IMR-90 (cell line): ENCODE measurements at regions not wholly inside any gene's neighbourhood (a gene's known extent, or its start where the extent isn't known, plus 50 kb on each side); places are given as distances from the start of the nearest gene placed in this dataset.

ENCODE experiments used
- ATAC-seq: fragments of 200-7000 bp; cut with Tn5 transposase; 2 replicates; pipeline ENCODE4 v1.9.1; 2020; ENCODE audit warnings: low read depth, mild to moderate bottlenecking, moderate library complexity
- BruUV-seq: library from RNA; stranded (reverse); fragments of 400-500 nt; replicated peaks from 2 replicates; lab custom pipeline; 2021; lab: Mats Ljungman, UMichigan
- CTCF ChIA-PET: fragments of 300-600 bp; formaldehyde crosslinking; extraction: SDS; loops from one replicate; lab custom pipeline; 2021; ENCODE audit warnings: antibody characterized with exemption; lab: Yijun Ruan, JAX
- POLR2A ChIA-PET: fragments of 300-600 bp; sonication (Branson Sonifier 250); formaldehyde crosslinking; loops from one replicate; lab custom pipeline; 2022; ENCODE audit warnings: antibody characterized with exemption; ENCODE audit not compliant: unreplicated experiment; lab: Charles Lee
- DNase-seq: peaks from one replicate; pipeline ENCODE4 v3.0.0; 2013
- H2AFZ ChIP-seq: replicated peaks from 2 replicates; pipeline ENCODE3; 2013; ENCODE audit warnings: low read length, mild to moderate bottlenecking; ENCODE audit not compliant: poor library complexity
- H2AK5ac ChIP-seq: 2 replicates; pipeline ENCODE4 v1.6.1; 2013; ENCODE audit warnings: low read depth, low read length, inconsistent platforms
- H2AK9ac ChIP-seq: replicated peaks from 2 replicates; pipeline ENCODE3; 2013; ENCODE audit warnings: mild to moderate bottlenecking, low read depth, low read length, moderate library complexity; ENCODE audit not compliant: poor library complexity
- H2BK120ac ChIP-seq: 2 replicates; pipeline ENCODE4 v1.6.1; 2013; ENCODE audit warnings: low read depth, low read length, inconsistent platforms
- H2BK15ac ChIP-seq: 3 replicates; pipeline ENCODE4 v1.6.1; 2013; ENCODE audit warnings: low read depth, low read length, inconsistent platforms
- H2BK20ac ChIP-seq: 2 replicates; pipeline ENCODE4 v1.6.1; 2013; ENCODE audit warnings: low read depth, mild to moderate bottlenecking, inconsistent platforms, low read length, moderate library complexity
- H2BK5ac ChIP-seq: 2 replicates; pipeline ENCODE4 v1.6.1; 2013; ENCODE audit warnings: mild to moderate bottlenecking, low read depth, low read length, inconsistent platforms; ENCODE audit not compliant: poor library complexity, severe bottlenecking
- H3K14ac ChIP-seq: replicated peaks from 2 replicates; pipeline ENCODE4 v1.6.1; 2013; ENCODE audit warnings: low read depth, low read length, inconsistent platforms
- H3K18ac ChIP-seq: 2 replicates; pipeline ENCODE4 v1.6.1; 2013; ENCODE audit warnings: low read depth, low read length, control low read depth
- H3K23ac ChIP-seq: 2 replicates; pipeline ENCODE4 v1.6.1; 2013; ENCODE audit warnings: low read depth, low read length, inconsistent platforms
- H3K27ac ChIP-seq: 2 replicates; pipeline ENCODE4 v1.5.1; 2013; ENCODE audit warnings: mild to moderate bottlenecking, control low read depth, low read length; ENCODE audit not compliant: insufficient read depth
- H3K27me3 ChIP-seq: 2 replicates; pipeline ENCODE4 v1.6.1; 2013; ENCODE audit warnings: low read length; ENCODE audit not compliant: control insufficient read depth, insufficient read depth
- H3K36me3 ChIP-seq: 2 replicates; pipeline ENCODE4 v1.6.1; 2013; ENCODE audit warnings: low read length, mixed read lengths; ENCODE audit not compliant: control insufficient read depth, insufficient read depth
- H3K4ac ChIP-seq: 2 replicates; pipeline ENCODE4 v1.6.1; 2013; ENCODE audit warnings: low read depth, low read length, inconsistent platforms
- H3K4me1 ChIP-seq: 2 replicates; pipeline ENCODE4 v1.6.1; 2013; ENCODE audit warnings: low read length, mixed read lengths; ENCODE audit not compliant: control insufficient read depth, insufficient read depth
- H3K4me2 ChIP-seq: 2 replicates; pipeline ENCODE4 v1.6.1; 2013; ENCODE audit warnings: low read depth, mild to moderate bottlenecking, control low read depth, low read length, moderate library complexity
- H3K4me3 ChIP-seq: 2 replicates; pipeline ENCODE4 v1.5.1; 2013; ENCODE audit warnings: low read depth, mild to moderate bottlenecking, control low read depth, low read length, moderate library complexity; ENCODE audit not compliant: insufficient read depth
- H3K56ac ChIP-seq: 2 replicates; pipeline ENCODE4 v1.6.1; 2013; ENCODE audit warnings: low read length, inconsistent platforms; ENCODE audit not compliant: insufficient read depth; ENCODE audit errors: extremely low read depth
- H3K79me1 ChIP-seq, 2 experiments: 2 replicates each; pipeline ENCODE4 v1.6.1; 2013; ENCODE audit warnings: low read length in 2 of 2, inconsistent platforms in 1 of 2, low read depth in 1 of 2
- H3K9ac ChIP-seq: 2 replicates; pipeline ENCODE4 v1.6.1; 2013; ENCODE audit warnings: low read depth, low read length, control low read depth
- H3K9me1 ChIP-seq: 2 replicates; pipeline ENCODE4 v1.6.1; 2013; ENCODE audit warnings: low read length, inconsistent platforms; ENCODE audit not compliant: insufficient read depth
- H3K9me3 ChIP-seq: 2 replicates; pipeline ENCODE4 v1.6.1; 2013; ENCODE audit warnings: low read length; ENCODE audit not compliant: control insufficient read depth, insufficient read depth
- H4K20me1 ChIP-seq: 2 replicates; pipeline ENCODE4 v1.6.1; 2013; ENCODE audit warnings: low read length, inconsistent platforms; ENCODE audit not compliant: insufficient read depth
- H4K5ac ChIP-seq: 2 replicates; pipeline ENCODE4 v1.6.1; 2013; ENCODE audit warnings: mild to moderate bottlenecking, low read depth, low read length, control low read depth
- H4K8ac ChIP-seq, 2 experiments: 2 replicates each; pipeline ENCODE4 v1.6.1; 2013; ENCODE audit warnings: low read depth in 2 of 2, low read length in 2 of 2, control low read depth in 1 of 2, inconsistent platforms in 1 of 2
- H4K91ac ChIP-seq: 2 replicates; pipeline ENCODE4 v1.6.1; 2013; ENCODE audit warnings: low read depth, low read length, inconsistent platforms; ENCODE audit not compliant: insufficient read depth
- BHLHE40 ChIP-seq: fragments of 150-350 bp; IDR thresholded peaks from 2 replicates; pipeline ENCODE4 v1.6.1; 2016; ENCODE audit warnings: mild to moderate bottlenecking, low read depth, low read length
- CEBPB ChIP-seq: IDR thresholded peaks from 2 replicates; pipeline ENCODE4 v1.6.1; 2012; ENCODE audit warnings: low read depth, low read length, improper control_type of control experiment
- CHD1 ChIP-seq: IDR thresholded peaks from 2 replicates; pipeline ENCODE4 v1.6.1; 2012; ENCODE audit warnings: low read depth, low read length, improper control_type of control experiment
- FOS ChIP-seq: fragments of 150-350 bp; IDR thresholded peaks from 2 replicates; pipeline ENCODE4 v1.6.1; 2016; ENCODE audit warnings: low read depth, low read length
- MAFK ChIP-seq: IDR thresholded peaks from 2 replicates; pipeline ENCODE4 v1.6.1; 2012; ENCODE audit warnings: low read depth, low read length, improper control_type of control experiment
- MAZ ChIP-seq: IDR thresholded peaks from 2 replicates; pipeline ENCODE4 v1.6.1; 2012; ENCODE audit warnings: low read depth, mild to moderate bottlenecking, low read length, improper control_type of control experiment, moderate library complexity, borderline replicate concordance
- MXI1 ChIP-seq: IDR thresholded peaks from 2 replicates; pipeline ENCODE4 v1.6.1; 2012; ENCODE audit warnings: low read depth, mild to moderate bottlenecking, low read length, moderate library complexity, borderline replicate concordance
- NFE2L2 ChIP-seq: fragments of 150-350 bp; IDR thresholded peaks from 2 replicates; pipeline ENCODE4 v1.6.1; 2016; ENCODE audit warnings: low read depth, mild to moderate bottlenecking, low read length
- POLR2A ChIP-seq: IDR thresholded peaks from 2 replicates; pipeline ENCODE4 v1.6.1; 2012; ENCODE audit warnings: mild to moderate bottlenecking, low read depth, low read length
- RAD21 ChIP-seq: IDR thresholded peaks from 2 replicates; pipeline ENCODE4 v1.6.1; 2012; ENCODE audit warnings: low read length, improper control_type of control experiment
- RCOR1 ChIP-seq: IDR thresholded peaks from 2 replicates; pipeline ENCODE4 v1.6.1; 2012; ENCODE audit warnings: mild to moderate bottlenecking, low read length, improper control_type of control experiment; ENCODE audit not compliant: insufficient replicate concordance
- RFX5 ChIP-seq: IDR thresholded peaks from 2 replicates; pipeline ENCODE4 v1.8.0; 2012; ENCODE audit warnings: low read depth, mild to moderate bottlenecking, low read length, moderate library complexity
- SMC3 ChIP-seq: fragments of 150-350 bp; IDR thresholded peaks from 2 replicates; pipeline ENCODE4 v1.6.1; 2016; ENCODE audit warnings: low read depth, mild to moderate bottlenecking, antibody characterized with exemption, low read length, moderate library complexity
- WGBS, 2 experiments: methylation state at CpG; one replicate each; pipeline versions ENCODE4 v1.1.5 to v1.1.7; 2013; ENCODE audit warnings: missing lambda C conversion rate in 2 of 2; ENCODE audit not compliant: insufficient read length in 1 of 2; ENCODE audit errors: extremely low coverage in 2 of 2; 5-methylcytosine and 5-hydroxymethylcytosine counted together
- dilution Hi-C: fragments of 300-500 bp; cut with HindIII; formaldehyde crosslinking; loops from one replicate; pipeline ENCODE4 v1.14.3; 2018; ENCODE audit warnings: low sequenced_read_pairs; ENCODE audit not compliant: unreplicated experiment
- in situ Hi-C: fragments of 300-500 bp; cut with MboI; formaldehyde crosslinking; loops from 3 replicates; pipeline ENCODE4 v1.14.3; 2019; ENCODE audit warnings: low sequenced_read_pairs, inconsistent platforms, mixed read lengths
- intact Hi-C: fragments of 100-400 bp; cut with micrococcal nuclease; formaldehyde crosslinking; loops from 2 replicates; pipeline ENCODE4 v1.10.0; 2022
- TF ChIP-seq, protein P1 (sequence below): conservative IDR thresholded peaks from 2 replicates; pipeline ENCODE4 v1.5.1; 2012; ENCODE audit warnings: mild to moderate bottlenecking, low read depth, low read length, improper control_type of control experiment

DNA sequence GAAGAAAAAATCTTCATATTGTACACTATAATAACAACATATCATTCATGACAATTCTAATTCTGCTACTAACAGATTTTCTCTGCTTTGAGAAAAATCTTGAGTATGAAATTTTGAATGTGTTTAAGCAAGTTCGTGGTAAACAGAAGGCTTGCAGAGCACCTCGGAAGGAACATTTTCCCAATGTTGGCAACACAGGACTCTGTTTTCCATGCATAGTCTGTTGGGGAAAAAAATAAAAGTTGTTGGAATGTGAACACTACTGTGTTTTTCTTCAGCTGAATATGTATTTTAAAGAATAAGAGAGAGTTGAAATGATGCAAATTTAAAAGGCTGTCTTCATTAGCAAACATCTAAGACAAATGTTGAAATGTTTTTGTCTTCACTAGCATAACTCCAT lies 54.7 kb upstream of the ANXA10 start:
- in situ Hi-C loops: no loop called here
- no CpG with 5 or more reads among the region's 2 CpGs for WGBS, 2 experiments

More for the DNA sequence above, 54.7 kb upstream of the ANXA10 start:
- Histone ChIP-seq H3K79me1 (no peaks in the 10 kb centered on the region), H3K4me2 (no peak overlapping the region), H3K4me3 (no peak overlapping the region), H3K4me1 (no peaks in the 10 kb centered on the region), H2BK20ac (no peak overlapping the region), H4K8ac (no peak overlapping the region), H2AFZ (no peak overlapping the region), H2AK9ac (no peak overlapping the region), H4K20me1 (no peaks in the 10 kb centered on the region), H2BK15ac (no peak overlapping the region), H2BK120ac (no peak overlapping the region), H3K23ac (no peak overlapping the region), H3K4ac (no peak overlapping the region), H3K56ac (no peak overlapping the region), H3K36me3 (no peaks in the 10 kb centered on the region), H2BK5ac (no peak overlapping the region), H3K27ac (no peak overlapping the region), H3K18ac (no peak overlapping the region), H4K5ac (no peak overlapping the region), H3K27me3 (no peaks in the 10 kb centered on the region), H3K14ac (no peak overlapping the region), H4K91ac (no peak overlapping the region), H3K9me1 (no peaks in the 10 kb centered on the region), H3K9me3 (no peaks in the 10 kb centered on the region), H3K9ac (no peak overlapping the region), H2AK5ac (no peak overlapping the region)
- intact Hi-C loops (no loop called here), dilution Hi-C loops (no loop called here)
- DNase-seq: no peak
- TF ChIP-seq MAFK (no peak), RAD21 (no peak), RFX5 (no peak), CHD1 (no peak), POLR2A (no peak), MAZ (no peak), RCOR1 (no peak), NFE2L2 (no peak), SMC3 (no peak), BHLHE40 (no peak), CEBPB (no peak), FOS (no peak), MXI1 (no peak)
- TF ChIP-seq, protein P1, sequence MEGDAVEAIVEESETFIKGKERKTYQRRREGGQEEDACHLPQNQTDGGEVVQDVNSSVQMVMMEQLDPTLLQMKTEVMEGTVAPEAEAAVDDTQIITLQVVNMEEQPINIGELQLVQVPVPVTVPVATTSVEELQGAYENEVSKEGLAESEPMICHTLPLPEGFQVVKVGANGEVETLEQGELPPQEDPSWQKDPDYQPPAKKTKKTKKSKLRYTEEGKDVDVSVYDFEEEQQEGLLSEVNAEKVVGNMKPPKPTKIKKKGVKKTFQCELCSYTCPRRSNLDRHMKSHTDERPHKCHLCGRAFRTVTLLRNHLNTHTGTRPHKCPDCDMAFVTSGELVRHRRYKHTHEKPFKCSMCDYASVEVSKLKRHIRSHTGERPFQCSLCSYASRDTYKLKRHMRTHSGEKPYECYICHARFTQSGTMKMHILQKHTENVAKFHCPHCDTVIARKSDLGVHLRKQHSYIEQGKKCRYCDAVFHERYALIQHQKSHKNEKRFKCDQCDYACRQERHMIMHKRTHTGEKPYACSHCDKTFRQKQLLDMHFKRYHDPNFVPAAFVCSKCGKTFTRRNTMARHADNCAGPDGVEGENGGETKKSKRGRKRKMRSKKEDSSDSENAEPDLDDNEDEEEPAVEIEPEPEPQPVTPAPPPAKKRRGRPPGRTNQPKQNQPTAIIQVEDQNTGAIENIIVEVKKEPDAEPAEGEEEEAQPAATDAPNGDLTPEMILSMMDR: no peak
- no peak for ATAC-seq
- POLR2A ChIA-PET: no interaction called here
- CTCF ChIA-PET: no interaction called here
- BruUV-seq: no TSS peak
